Natural killer cell (primary cell): ENCODE measurements at regions not wholly inside any gene's neighbourhood (a gene's known extent, or its start where the extent isn't known, plus 50 kb on each side); places are given as distances from the start of the nearest gene placed in this dataset.

Experiments used
- ATAC-seq, 3 donors: fragments of 150-1000 bp in 2 of 3; fragments of 200-7000 bp in 1 of 3; cut with Tn5 transposase; 1 replicate in 1 of 3; 2 replicates in 2 of 3; pipeline ENCODE4 v1.10.0; 2021; ENCODE audit warnings: mild to moderate bottlenecking in 2 of 3, moderate library complexity in 2 of 3
- DNase-seq, 2 donors: peaks; one replicate each; pipeline versions ENCODE4 v3.0.0 to v3.0.0-alpha.2; 2013 to 2021; ENCODE audit warnings: mixed read lengths in 1 of 2
- H3K27ac ChIP-seq: one replicate; pipeline ENCODE4 v1.5.1; 2013; ENCODE audit warnings: mild to moderate bottlenecking, low read length
- H3K27me3 ChIP-seq: one replicate; pipeline ENCODE4 v1.6.1; 2013; ENCODE audit warnings: low read length; ENCODE audit not compliant: control insufficient read depth, insufficient read depth
- H3K36me3 ChIP-seq: one replicate; pipeline ENCODE4 v1.6.1; 2013; ENCODE audit warnings: low read length; ENCODE audit not compliant: control insufficient read depth, insufficient read depth
- H3K4me1 ChIP-seq: one replicate; pipeline ENCODE4 v1.6.1; 2013; ENCODE audit warnings: low read length; ENCODE audit not compliant: control insufficient read depth, insufficient read depth
- H3K4me3 ChIP-seq: one replicate; pipeline ENCODE4 v1.5.1; 2013; ENCODE audit warnings: low read length
- H3K9me3 ChIP-seq: one replicate; pipeline ENCODE4 v1.6.1; 2013; ENCODE audit warnings: low read length; ENCODE audit not compliant: control insufficient read depth, insufficient read depth
- H3K27ac Mint-ChIP-seq, 2 donors: one replicate each; pipeline ENCODE4 v1.8.0; 2022; ENCODE audit warnings: mild to moderate bottlenecking in 2 of 2, mixed read lengths in 2 of 2, moderate library complexity in 1 of 2
- H3K27me3 Mint-ChIP-seq, 2 donors: one replicate each; pipeline ENCODE4 v1.8.0; 2022; ENCODE audit warnings: low read depth in 2 of 2, mixed read lengths in 2 of 2
- H3K36me3 Mint-ChIP-seq: one replicate; pipeline ENCODE4 v1.8.0; 2022; ENCODE audit warnings: mixed read lengths
- H3K4me1 Mint-ChIP-seq, 2 donors: one replicate each; pipeline ENCODE4 v1.8.0; 2022; ENCODE audit warnings: mixed read lengths in 2 of 2
- H3K4me3 Mint-ChIP-seq: one replicate; pipeline ENCODE4 v1.8.0; 2022; ENCODE audit warnings: mild to moderate bottlenecking, moderate library complexity, mixed read lengths
- H3K9me3 Mint-ChIP-seq, 2 donors: one replicate each; pipeline ENCODE4 v1.8.0; 2022; ENCODE audit warnings: mixed read lengths in 2 of 2
- WGBS: methylation state at CpG from one replicate; pipeline ENCODE4 v1.1.7; 2013; ENCODE audit warnings: missing lambda C conversion rate; ENCODE audit not compliant: insufficient coverage; 5-methylcytosine and 5-hydroxymethylcytosine counted together
- intact Hi-C: fragments of 100-400 bp; cut with micrococcal nuclease; formaldehyde crosslinking; loops from one replicate; pipeline ENCODE4 v1.14.2; 2022
- TF ChIP-seq, protein P1 (sequence below): fragments of 200-600 bp; IDR thresholded peaks from one replicate; pipeline ENCODE4 v1.8.0; 2022; ENCODE audit warnings: antibody characterized with exemption

DNA sequence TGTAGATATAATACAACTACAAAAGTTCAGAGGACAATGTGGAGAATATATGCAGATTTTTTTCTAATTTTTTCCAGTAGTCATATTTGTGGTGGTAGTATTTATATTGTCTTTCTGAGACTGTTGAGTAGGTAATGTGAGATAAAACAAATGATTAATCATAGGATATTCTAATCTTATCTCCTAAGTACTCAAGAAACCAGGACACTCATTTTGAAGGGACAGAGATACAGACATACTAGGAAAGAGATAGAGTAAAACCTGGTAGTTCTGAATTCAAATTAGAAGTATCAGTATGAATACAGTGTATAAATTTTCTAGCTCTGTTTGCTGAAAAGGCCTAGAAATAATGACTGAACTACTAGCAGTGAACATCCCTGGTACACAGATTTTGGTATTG lies 141.7 kb upstream of the ASIC2 start:
- Mint-ChIP-seq H3K27ac (no peak overlapping the region), H3K9me3 (no peaks in the 10 kb centered on the region), H3K4me3 (no peak overlapping the region), H3K27me3 (peaks cover 10 to 14% of the 10 kb centered on the region in 2 donors), H3K4me1 (no peaks in the 10 kb centered on the region), H3K36me3 (no peaks in the 10 kb centered on the region)
- Histone ChIP-seq H3K27ac (no peak overlapping the region), H3K36me3 (no peaks in the 10 kb centered on the region), H3K27me3 (no peaks in the 10 kb centered on the region), H3K9me3 (no peaks in the 10 kb centered on the region), H3K4me3 (no peak overlapping the region), H3K4me1 (no peaks in the 10 kb centered on the region)
- intact Hi-C loops = no loop called here
- no peak for DNase-seq
- ATAC-seq = no peak
- TF ChIP-seq, protein P1, sequence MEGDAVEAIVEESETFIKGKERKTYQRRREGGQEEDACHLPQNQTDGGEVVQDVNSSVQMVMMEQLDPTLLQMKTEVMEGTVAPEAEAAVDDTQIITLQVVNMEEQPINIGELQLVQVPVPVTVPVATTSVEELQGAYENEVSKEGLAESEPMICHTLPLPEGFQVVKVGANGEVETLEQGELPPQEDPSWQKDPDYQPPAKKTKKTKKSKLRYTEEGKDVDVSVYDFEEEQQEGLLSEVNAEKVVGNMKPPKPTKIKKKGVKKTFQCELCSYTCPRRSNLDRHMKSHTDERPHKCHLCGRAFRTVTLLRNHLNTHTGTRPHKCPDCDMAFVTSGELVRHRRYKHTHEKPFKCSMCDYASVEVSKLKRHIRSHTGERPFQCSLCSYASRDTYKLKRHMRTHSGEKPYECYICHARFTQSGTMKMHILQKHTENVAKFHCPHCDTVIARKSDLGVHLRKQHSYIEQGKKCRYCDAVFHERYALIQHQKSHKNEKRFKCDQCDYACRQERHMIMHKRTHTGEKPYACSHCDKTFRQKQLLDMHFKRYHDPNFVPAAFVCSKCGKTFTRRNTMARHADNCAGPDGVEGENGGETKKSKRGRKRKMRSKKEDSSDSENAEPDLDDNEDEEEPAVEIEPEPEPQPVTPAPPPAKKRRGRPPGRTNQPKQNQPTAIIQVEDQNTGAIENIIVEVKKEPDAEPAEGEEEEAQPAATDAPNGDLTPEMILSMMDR = no peak

DNA sequence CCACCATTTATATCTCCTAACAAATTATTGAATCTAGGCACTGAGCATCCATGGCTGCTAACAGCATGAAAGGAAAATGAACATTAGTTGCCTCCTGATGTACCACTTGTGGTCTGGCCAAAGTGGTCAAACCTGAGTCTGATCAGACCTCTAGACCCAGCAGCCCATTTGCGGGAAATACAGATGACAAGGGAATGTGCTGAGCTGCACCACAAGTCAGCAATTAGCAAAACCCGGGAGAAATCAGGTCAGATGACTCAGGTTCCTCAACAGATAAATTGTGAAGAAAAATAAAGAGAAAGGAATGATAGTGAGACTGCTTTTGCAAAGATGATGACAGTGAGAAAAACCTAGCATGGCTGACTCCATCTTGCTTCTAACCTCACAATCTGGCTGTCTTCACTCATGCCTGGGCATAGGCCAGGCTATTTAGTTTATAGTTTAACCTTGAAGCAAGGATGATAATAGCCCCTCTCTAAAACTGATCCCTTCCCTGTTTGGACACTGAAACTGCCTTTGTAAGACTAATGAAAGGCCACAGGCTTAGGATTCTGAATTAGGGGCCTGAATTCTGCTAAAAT lies 142.7 kb upstream of the ASIC2 start:
- 93% methylated on average over 2 of the region's 2 CpGs for WGBS
- Histone ChIP-seq H3K27me3 (no peaks in the 10 kb centered on the region), H3K4me3 (no peak overlapping the region), H3K4me1 (no peaks in the 10 kb centered on the region), H3K9me3 (no peaks in the 10 kb centered on the region), H3K36me3 (no peaks in the 10 kb centered on the region), H3K27ac (no peak overlapping the region)
- no peaks in the 10 kb centered on the region for H3K9me3 Mint-ChIP-seq
- DNase-seq (no peak), ATAC-seq (no peak)
- peaks cover 10 to 12% of the 10 kb centered on the region in 2 donors for H3K27me3 Mint-ChIP-seq
- intact Hi-C loops = no loop called here
- no peaks in the 10 kb centered on the region for H3K36me3 Mint-ChIP-seq
- no peak overlapping the region for H3K4me3 Mint-ChIP-seq
- H3K27ac Mint-ChIP-seq = no peak overlapping the region
- TF ChIP-seq, protein P1 = no peak
- no peaks in the 10 kb centered on the region for H3K4me1 Mint-ChIP-seq

DNA sequence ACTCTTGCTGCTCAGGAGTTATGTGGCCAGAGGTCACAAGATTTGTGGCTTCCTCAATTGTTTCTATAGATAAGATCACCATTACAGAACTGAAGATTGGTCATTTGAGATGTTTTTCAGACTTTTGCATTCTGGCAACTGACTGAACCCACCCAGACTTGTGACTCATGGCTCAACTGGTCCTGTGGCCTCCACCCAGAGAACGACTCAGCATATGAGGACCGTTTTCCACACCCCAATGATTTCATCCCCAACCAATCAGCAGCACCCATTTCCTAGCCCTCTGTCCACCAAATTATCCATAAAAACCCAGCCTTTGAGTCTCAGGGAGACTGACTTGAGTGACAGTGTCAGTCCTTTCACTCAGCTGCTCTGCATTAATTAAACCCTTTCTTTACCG lies 143.2 kb upstream of the ASIC2 start:
- H3K27ac Mint-ChIP-seq = no peak overlapping the region
- Histone ChIP-seq H3K4me3 (no peak overlapping the region), H3K27me3 (no peaks in the 10 kb centered on the region), H3K9me3 (no peaks in the 10 kb centered on the region), H3K36me3 (no peaks in the 10 kb centered on the region), H3K4me1 (no peaks in the 10 kb centered on the region), H3K27ac (no peak overlapping the region)
- intact Hi-C loops = no loop called here
- DNase-seq = no peak
- no peaks in the 10 kb centered on the region for H3K9me3 Mint-ChIP-seq
- 86% methylated on average over 2 of the region's 3 CpGs for WGBS
- peaks cover 7 to 10% of the 10 kb centered on the region in 2 donors for H3K27me3 Mint-ChIP-seq
- no peaks in the 10 kb centered on the region for H3K36me3 Mint-ChIP-seq
- TF ChIP-seq, protein P1 = no peak
- H3K4me1 Mint-ChIP-seq = no peaks in the 10 kb centered on the region
- ATAC-seq = no peak
- H3K4me3 Mint-ChIP-seq = no peak overlapping the region

DNA sequence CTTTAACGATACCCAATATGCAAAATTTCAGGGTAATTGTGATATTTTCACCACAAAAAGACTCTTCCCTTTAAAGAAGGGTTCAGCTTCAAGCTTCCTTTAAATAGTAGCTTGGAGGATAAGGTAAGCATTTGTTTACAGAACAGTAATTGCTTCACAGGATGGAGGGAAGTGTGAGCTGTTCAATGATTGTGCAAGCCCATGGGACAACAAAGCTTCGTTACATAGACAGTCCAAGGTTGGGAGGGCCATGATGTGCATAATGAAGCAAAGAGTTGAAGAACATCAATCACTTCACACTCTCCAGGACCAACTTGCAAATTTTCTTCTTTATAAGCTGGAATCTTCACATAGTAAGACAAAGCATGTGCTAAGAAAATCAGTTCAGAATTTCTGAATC lies 145.0 kb upstream of the ASIC2 start:
- Mint-ChIP-seq H3K9me3 (no peaks in the 10 kb centered on the region), H3K27me3 (peaks cover 4 to 12% of the 10 kb centered on the region in 2 donors), H3K36me3 (no peaks in the 10 kb centered on the region), H3K27ac (no peak overlapping the region), H3K4me3 (no peak overlapping the region), H3K4me1 (no peaks in the 10 kb centered on the region)
- Histone ChIP-seq H3K4me3 (no peak overlapping the region), H3K4me1 (no peaks in the 10 kb centered on the region), H3K27ac (no peak overlapping the region), H3K27me3 (no peaks in the 10 kb centered on the region), H3K9me3 (no peaks in the 10 kb centered on the region), H3K36me3 (no peaks in the 10 kb centered on the region)
- TF ChIP-seq, protein P1 = no peak
- WGBS = no CpG with 5 or more reads among the region's 2 CpGs
- no peak for DNase-seq
- ATAC-seq = no peak
- intact Hi-C loops = no loop called here
